ENCODE measurements at regions not wholly inside any gene's neighbourhood (a gene's known extent, or its start where the extent isn't known, plus 50 kb on each side); places are given as distances from the start of the nearest gene placed in this dataset.

DNA sequence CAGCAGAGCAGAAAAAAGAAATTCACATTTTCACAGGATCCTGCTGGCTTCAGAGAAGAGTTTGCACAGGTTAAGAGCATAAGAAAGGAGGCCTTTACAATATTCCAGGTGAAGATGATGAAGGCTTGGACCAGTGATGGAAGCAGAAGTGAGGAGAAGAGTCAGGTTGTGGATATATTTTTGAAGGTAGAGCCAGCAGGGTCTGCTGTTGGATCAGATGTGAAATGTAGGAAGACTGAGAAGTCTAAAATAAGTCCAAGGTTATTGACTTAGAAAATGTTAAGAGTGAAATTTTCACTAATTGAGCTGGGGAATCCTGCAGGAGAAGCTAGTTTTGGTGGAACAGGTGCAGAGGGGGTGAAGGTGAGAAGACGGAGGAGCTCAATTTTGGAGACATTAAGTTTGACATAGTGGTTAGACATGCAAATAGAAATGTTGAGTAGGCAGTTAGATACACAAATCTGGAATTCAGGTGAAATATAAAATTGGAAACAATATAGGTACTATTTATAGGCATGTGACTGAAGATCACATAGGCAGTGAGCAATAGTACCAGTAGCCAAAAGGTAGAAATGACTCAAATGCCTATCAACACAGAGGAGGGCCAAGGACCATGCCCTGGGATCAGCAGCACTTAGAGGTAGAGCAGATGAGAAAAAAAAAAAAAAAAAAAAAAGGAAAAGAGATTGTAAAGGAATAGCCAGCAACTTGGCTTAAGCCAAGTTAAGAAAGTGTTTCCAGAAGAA lies 252.0 kb downstream of the AASDHPPT start:
- H3K4me3 ChIP-seq (ENCODE audit: low read depth, low read length) = no peak overlapping the region
- no peaks in the 10 kb centered on the region for H3K27me3 ChIP-seq (ENCODE audit: control insufficient read depth, insufficient read depth, low read length)
- H3K9ac ChIP-seq (ENCODE audit: low read depth, low read length) = no peak overlapping the region

DNA sequence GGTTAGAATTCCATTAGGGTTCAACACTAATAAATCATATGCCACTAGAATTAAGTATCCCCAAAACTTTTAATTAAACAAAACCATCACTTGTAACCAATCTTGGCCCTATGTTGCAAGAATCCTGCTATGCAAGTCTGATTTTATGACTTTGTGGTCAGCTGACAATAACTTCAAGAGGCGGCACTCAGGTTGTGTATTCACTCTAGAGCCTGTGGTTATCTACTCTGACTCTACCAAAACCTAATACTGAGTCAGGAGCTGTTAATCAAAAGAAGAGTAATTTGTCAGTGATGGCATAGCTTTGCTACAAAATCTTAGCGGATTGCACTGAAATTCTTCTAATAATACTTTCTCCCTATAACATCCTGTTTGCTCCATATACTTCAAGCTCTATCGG lies 253.7 kb downstream of the AASDHPPT start:
- H3K9me3 ChIP-seq (ENCODE audit: control insufficient read depth, insufficient read depth, low read length) = no peaks in the 10 kb centered on the region
- H3K9ac ChIP-seq (ENCODE audit: low read depth, low read length) = no peak overlapping the region
- no peaks in the 10 kb centered on the region for H3K27me3 ChIP-seq (ENCODE audit: control insufficient read depth, insufficient read depth, low read length)
- no peak overlapping the region for H3K27ac ChIP-seq (ENCODE audit: low read depth, low read length)
- H3K36me3 ChIP-seq (ENCODE audit: control insufficient read depth, insufficient read depth, low read length) = no peaks in the 10 kb centered on the region
- H3K4me1 ChIP-seq (ENCODE audit: control insufficient read depth, insufficient read depth, low read length) = peaks cover 14% of the 10 kb centered on the region
- H3K4me3 ChIP-seq (ENCODE audit: low read depth, low read length) = no peak overlapping the region

More for the DNA sequence above, 252.0 kb downstream of the AASDHPPT start:
- Histone ChIP-seq H3K36me3 (ENCODE audit: control insufficient read depth, insufficient read depth, low read length) (no peaks in the 10 kb centered on the region), H3K9me3 (ENCODE audit: control insufficient read depth, insufficient read depth, low read length) (no peaks in the 10 kb centered on the region), H3K4me1 (ENCODE audit: control insufficient read depth, insufficient read depth, low read length) (peaks cover 15% of the 10 kb centered on the region), H3K27ac (ENCODE audit: low read depth, low read length) (no peak overlapping the region)

DNA sequence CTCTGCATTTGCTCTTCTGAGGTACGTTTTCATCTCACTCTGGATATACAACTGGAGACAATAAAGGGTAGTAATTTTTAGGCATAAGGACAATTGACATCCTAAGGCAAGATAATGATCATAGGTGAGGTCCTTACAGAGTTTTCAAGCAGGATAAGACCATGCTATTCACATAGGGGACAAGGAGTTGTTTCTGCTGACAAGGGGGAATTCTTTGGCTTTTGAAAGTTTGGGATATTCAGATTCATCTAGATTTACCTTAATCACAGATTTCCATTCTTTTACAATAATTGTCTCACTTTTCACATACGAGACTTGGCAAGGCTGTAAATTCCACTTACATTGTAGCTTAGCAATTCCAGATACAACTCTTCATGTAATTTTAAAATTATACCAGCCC lies 256.2 kb downstream of the AASDHPPT start:
- Histone ChIP-seq H3K9me3 (ENCODE audit: control insufficient read depth, insufficient read depth, low read length) (no peaks in the 10 kb centered on the region), H3K9ac (ENCODE audit: low read depth, low read length) (no peak overlapping the region), H3K4me3 (ENCODE audit: low read depth, low read length) (no peak overlapping the region), H3K27me3 (ENCODE audit: control insufficient read depth, insufficient read depth, low read length) (no peaks in the 10 kb centered on the region), H3K36me3 (ENCODE audit: control insufficient read depth, insufficient read depth, low read length) (no peaks in the 10 kb centered on the region), H3K27ac (ENCODE audit: low read depth, low read length) (no peak overlapping the region), H3K4me1 (ENCODE audit: control insufficient read depth, insufficient read depth, low read length) (no peaks in the 10 kb centered on the region)

DNA sequence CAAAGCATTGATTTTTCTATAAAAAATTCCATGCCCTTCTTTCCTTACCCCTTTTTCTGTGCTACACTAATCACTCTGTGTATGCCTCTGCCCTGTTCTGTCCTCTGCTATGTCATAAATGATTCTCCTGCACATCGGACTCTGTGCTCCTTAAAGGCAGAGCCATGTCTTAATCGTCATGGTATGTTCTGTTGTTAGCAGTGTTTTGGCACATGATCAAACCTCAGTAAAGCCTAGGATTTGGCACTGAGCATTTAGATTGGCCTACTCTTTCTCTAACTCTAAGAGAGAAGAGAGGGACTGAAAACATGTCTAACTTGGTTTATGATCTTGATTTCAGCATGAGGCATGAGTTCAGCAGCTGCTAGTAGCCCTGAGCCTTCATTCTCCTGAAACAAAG lies 266.9 kb downstream of the AASDHPPT start:
- Histone ChIP-seq H3K27ac (ENCODE audit: low read depth, low read length) (no peak overlapping the region), H3K9ac (ENCODE audit: low read depth, low read length) (no peak overlapping the region), H3K27me3 (ENCODE audit: control insufficient read depth, insufficient read depth, low read length) (no peaks in the 10 kb centered on the region), H3K4me3 (ENCODE audit: low read depth, low read length) (no peak overlapping the region), H3K4me1 (ENCODE audit: control insufficient read depth, insufficient read depth, low read length) (no peaks in the 10 kb centered on the region), H3K36me3 (ENCODE audit: control insufficient read depth, insufficient read depth, low read length) (no peaks in the 10 kb centered on the region), H3K9me3 (ENCODE audit: control insufficient read depth, insufficient read depth, low read length) (no peaks in the 10 kb centered on the region)

DNA sequence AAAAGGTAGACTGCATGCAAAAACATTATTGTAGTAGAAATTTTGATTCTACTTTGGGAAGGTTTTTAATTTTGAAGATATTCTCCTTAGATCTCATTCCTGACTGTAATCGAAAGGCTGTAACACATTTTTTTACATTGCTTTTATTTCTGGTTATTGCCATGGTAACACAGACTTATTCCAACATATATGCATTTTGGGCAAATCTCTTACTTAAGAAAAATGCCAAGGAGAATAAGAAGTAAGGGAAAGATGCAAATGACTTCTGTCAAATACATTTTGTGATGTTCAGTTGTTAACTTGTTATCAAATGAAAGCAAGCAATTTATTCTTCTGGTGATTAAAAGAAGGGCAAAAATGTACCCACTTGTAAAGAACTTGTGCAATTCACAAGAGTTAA lies 267.5 kb downstream of the AASDHPPT start:
- H3K9me3 ChIP-seq (ENCODE audit: control insufficient read depth, insufficient read depth, low read length) = no peaks in the 10 kb centered on the region

DNA sequence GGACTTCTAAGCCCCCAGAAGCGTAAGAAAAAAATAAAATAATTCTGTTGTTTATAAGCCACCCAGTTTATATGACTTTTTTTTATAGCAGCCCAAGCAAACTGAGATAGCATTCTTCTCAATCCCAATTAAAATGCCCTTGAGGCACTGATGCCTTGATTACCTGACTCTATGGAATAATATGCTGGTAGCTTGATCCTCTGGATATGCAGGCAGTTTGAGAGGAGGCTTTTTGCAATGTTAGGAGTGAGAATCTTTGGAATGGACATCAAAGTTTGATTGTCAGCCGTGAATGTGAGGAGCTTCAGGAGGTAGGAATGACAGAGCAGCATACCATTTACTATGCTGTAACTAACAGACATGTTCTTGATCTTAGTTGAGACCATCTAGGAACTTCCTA lies 275.6 kb downstream of the AASDHPPT start:
- Histone ChIP-seq H3K9ac (ENCODE audit: low read depth, low read length) (no peak overlapping the region), H3K9me3 (ENCODE audit: control insufficient read depth, insufficient read depth, low read length) (no peaks in the 10 kb centered on the region), H3K27ac (ENCODE audit: low read depth, low read length) (no peak overlapping the region), H3K27me3 (ENCODE audit: control insufficient read depth, insufficient read depth, low read length) (no peaks in the 10 kb centered on the region), H3K4me1 (ENCODE audit: control insufficient read depth, insufficient read depth, low read length) (no peaks in the 10 kb centered on the region), H3K36me3 (ENCODE audit: control insufficient read depth, insufficient read depth, low read length) (no peaks in the 10 kb centered on the region), H3K4me3 (ENCODE audit: low read depth, low read length) (no peak overlapping the region)

More for the DNA sequence above, 267.5 kb downstream of the AASDHPPT start:
- no peak overlapping the region for H3K9ac ChIP-seq (ENCODE audit: low read depth, low read length)
- H3K27ac ChIP-seq (ENCODE audit: low read depth, low read length) = no peak overlapping the region
- H3K4me1 ChIP-seq (ENCODE audit: control insufficient read depth, insufficient read depth, low read length) = no peaks in the 10 kb centered on the region
- no peak overlapping the region for H3K4me3 ChIP-seq (ENCODE audit: low read depth, low read length)
- H3K36me3 ChIP-seq (ENCODE audit: control insufficient read depth, insufficient read depth, low read length) = no peaks in the 10 kb centered on the region
- no peaks in the 10 kb centered on the region for H3K27me3 ChIP-seq (ENCODE audit: control insufficient read depth, insufficient read depth, low read length)

DNA sequence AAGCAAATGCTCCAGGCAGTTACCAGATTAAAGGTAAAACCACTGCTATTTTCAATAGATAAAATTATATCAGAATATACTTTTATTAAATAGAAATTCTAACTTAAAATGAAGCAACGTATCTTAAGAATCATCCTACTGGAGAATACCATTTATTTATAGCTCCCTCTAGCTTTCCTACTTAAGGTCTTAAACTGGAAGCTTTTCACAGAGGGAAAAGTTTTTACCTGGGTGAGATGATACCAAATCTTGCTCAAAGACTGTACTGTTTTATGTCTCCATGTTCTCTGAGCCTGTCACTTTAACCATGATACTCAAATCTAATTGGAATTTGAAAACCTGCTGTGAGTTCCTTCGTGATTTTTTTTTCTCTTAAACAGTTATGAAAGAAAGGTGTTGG lies 291.8 kb downstream of the AASDHPPT start:
- Histone ChIP-seq H3K9me3 (ENCODE audit: control insufficient read depth, insufficient read depth, low read length) (no peaks in the 10 kb centered on the region), H3K36me3 (ENCODE audit: control insufficient read depth, insufficient read depth, low read length) (no peaks in the 10 kb centered on the region), H3K27me3 (ENCODE audit: control insufficient read depth, insufficient read depth, low read length) (no peaks in the 10 kb centered on the region)

DNA sequence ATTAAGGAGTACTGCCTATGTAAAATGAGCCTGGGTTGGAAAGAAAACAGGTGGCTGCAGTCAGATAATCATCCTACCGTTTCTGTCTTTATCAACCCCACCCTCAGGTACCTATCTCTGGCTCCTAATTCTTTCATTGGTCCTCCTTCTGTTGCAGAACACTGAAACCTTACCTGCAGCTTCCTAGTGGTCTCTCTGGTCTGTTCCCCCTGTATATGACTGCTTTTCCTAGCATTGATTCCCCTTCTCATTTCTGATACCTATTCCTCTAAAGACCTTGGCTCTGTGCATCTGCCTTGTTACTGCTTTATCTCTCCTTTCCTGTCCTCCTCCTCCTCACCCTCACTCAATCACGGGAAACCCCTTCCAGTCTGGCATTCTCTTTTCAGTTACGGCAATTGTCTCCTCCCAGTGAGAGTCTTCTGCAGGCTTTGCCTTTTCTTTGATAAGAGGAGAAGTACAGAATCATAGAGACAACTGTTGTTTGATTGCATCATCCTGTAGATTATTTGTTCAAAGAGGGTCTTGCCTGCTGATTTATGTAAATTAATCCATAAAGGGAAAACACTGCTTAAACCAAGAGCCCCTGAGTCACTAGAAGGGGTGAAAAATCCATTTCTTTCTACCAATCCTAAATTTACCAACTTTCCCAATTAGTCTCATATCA lies 301.2 kb downstream of the AASDHPPT start:
- H3K9me3 ChIP-seq (ENCODE audit: control insufficient read depth, insufficient read depth, low read length) = no peaks in the 10 kb centered on the region
- no peak overlapping the region for H3K27ac ChIP-seq (ENCODE audit: low read depth, low read length)
- no peaks in the 10 kb centered on the region for H3K36me3 ChIP-seq (ENCODE audit: control insufficient read depth, insufficient read depth, low read length)
- no peaks in the 10 kb centered on the region for H3K27me3 ChIP-seq (ENCODE audit: control insufficient read depth, insufficient read depth, low read length)
- H3K4me1 ChIP-seq (ENCODE audit: control insufficient read depth, insufficient read depth, low read length) = no peaks in the 10 kb centered on the region
- H3K9ac ChIP-seq (ENCODE audit: low read depth, low read length) = no peak overlapping the region
- no peak overlapping the region for H3K4me3 ChIP-seq (ENCODE audit: low read depth, low read length)

More for the DNA sequence above, 291.8 kb downstream of the AASDHPPT start:
- Histone ChIP-seq H3K9ac (ENCODE audit: low read depth, low read length) (no peak overlapping the region), H3K4me1 (ENCODE audit: control insufficient read depth, insufficient read depth, low read length) (no peaks in the 10 kb centered on the region), H3K27ac (ENCODE audit: low read depth, low read length) (no peak overlapping the region), H3K4me3 (ENCODE audit: low read depth, low read length) (no peak overlapping the region)

DNA sequence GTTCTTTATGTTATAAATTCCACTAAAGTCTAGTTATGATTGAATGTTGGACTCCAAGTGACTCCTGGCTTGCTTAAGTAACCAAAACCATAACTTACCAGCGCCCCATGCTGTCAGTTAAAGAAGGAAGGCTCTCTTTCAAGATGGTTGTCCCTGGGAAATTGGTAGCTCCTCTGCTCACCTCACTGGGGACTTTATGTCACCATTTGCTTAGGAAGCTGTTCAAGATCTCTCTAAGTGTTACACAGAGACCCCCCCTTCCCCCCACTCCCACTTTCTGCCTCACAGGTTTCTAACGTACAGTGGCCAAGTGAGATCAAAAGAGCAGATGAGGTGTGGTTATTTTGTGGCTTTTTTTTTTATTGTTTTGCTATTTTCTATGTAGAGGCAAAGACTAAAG lies 301.8 kb downstream of the AASDHPPT start:
- H3K4me1 ChIP-seq (ENCODE audit: control insufficient read depth, insufficient read depth, low read length) = peaks cover 2% of the 10 kb centered on the region
- no peak overlapping the region for H3K27ac ChIP-seq (ENCODE audit: low read depth, low read length)
- H3K9me3 ChIP-seq (ENCODE audit: control insufficient read depth, insufficient read depth, low read length) = no peaks in the 10 kb centered on the region
- H3K4me3 ChIP-seq (ENCODE audit: low read depth, low read length) = no peak overlapping the region
- no peaks in the 10 kb centered on the region for H3K36me3 ChIP-seq (ENCODE audit: control insufficient read depth, insufficient read depth, low read length)
- H3K27me3 ChIP-seq (ENCODE audit: control insufficient read depth, insufficient read depth, low read length) = no peaks in the 10 kb centered on the region
- H3K9ac ChIP-seq (ENCODE audit: low read depth, low read length) = no peak overlapping the region

DNA sequence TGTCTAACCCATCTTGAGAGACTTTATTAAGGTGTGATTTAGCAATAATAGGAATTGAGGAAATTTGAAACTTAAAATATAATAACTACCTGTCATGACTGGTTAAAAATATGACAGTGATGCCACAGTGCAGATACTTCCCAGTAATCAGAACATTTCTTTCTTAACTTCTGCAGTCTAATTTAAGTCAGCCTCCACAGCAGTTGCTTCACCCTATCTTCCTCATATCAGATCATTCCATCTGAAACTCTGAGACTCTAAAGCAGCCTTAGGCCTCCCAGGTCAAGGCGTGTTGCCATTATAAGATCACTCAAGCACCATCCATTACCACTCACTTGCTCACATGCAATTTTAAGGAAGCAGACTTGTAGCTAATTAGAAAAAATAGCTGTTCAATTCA lies 302.2 kb downstream of the AASDHPPT start:
- H3K27me3 ChIP-seq (ENCODE audit: control insufficient read depth, insufficient read depth, low read length) = no peaks in the 10 kb centered on the region
- H3K36me3 ChIP-seq (ENCODE audit: control insufficient read depth, insufficient read depth, low read length) = no peaks in the 10 kb centered on the region
- no peak overlapping the region for H3K4me3 ChIP-seq (ENCODE audit: low read depth, low read length)
- no peak overlapping the region for H3K27ac ChIP-seq (ENCODE audit: low read depth, low read length)
- H3K4me1 ChIP-seq (ENCODE audit: control insufficient read depth, insufficient read depth, low read length) = peaks cover 7% of the 10 kb centered on the region
- H3K9ac ChIP-seq (ENCODE audit: low read depth, low read length) = no peak overlapping the region
- H3K9me3 ChIP-seq (ENCODE audit: control insufficient read depth, insufficient read depth, low read length) = no peaks in the 10 kb centered on the region

DNA sequence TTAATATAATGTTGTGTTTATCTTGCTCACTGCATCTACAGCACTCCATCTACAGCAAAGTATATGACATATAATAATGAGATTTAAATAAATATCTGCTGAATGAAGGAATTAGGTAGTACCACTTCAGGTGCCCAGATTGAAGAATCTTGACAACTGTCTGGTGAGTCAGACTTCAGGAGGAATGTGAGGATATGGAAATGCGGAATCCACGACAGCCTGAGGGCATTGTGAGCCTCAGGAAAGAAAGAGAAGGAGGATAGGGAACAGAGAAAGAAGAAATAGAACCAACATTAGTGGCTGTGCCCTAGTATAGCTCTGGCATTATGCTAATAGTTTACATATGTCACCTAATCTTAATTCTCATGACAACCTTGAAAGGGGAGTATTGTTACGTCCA lies 304.4 kb downstream of the AASDHPPT start:
- no peaks in the 10 kb centered on the region for H3K27me3 ChIP-seq (ENCODE audit: control insufficient read depth, insufficient read depth, low read length)
- peaks cover 9% of the 10 kb centered on the region for H3K4me1 ChIP-seq (ENCODE audit: control insufficient read depth, insufficient read depth, low read length)
- H3K27ac ChIP-seq (ENCODE audit: low read depth, low read length) = no peak overlapping the region
- H3K4me3 ChIP-seq (ENCODE audit: low read depth, low read length) = no peak overlapping the region
- no peaks in the 10 kb centered on the region for H3K36me3 ChIP-seq (ENCODE audit: control insufficient read depth, insufficient read depth, low read length)
- H3K9me3 ChIP-seq (ENCODE audit: control insufficient read depth, insufficient read depth, low read length) = no peaks in the 10 kb centered on the region
- H3K9ac ChIP-seq (ENCODE audit: low read depth, low read length) = no peak overlapping the region

All from HUES48 (cell line).